Spleen (tissue), 11 donors: ENCODE measurements at regions not wholly inside any gene's neighbourhood (a gene's known extent, or its start where the extent isn't known, plus 50 kb on each side); places are given as distances from the start of the nearest gene placed in this dataset.

Experiments used
- DNase-seq: peaks from one replicate; pipeline ENCODE4 v3.0.0-alpha.2; 2020
- H3K27ac ChIP-seq, 8 donors: fragments of 200-600 bp; sonication (generic) in 7 of 8; 1 replicate in 4 of 8; 2 replicates in 4 of 8; pipeline versions ENCODE4 v1.5.0 to v1.8.0; 2016 to 2021; ENCODE audit warnings: inconsistent platforms in 4 of 8, mild to moderate bottlenecking in 4 of 8, moderate library complexity in 1 of 8
- H3K27me3 ChIP-seq, 7 donors: fragments of 200-600 bp; sonication (generic) in 6 of 7; replicated peaks in 1 of 7; 1 replicate in 4 of 7; 2 replicates in 3 of 7; pipeline versions ENCODE4 v1.5.0 to v1.8.0; 2016 to 2021; ENCODE audit warnings: inconsistent platforms in 3 of 7, mild to moderate bottlenecking in 1 of 7
- H3K36me3 ChIP-seq, 6 donors: fragments of 200-600 bp; sonication (generic) in 5 of 6; 1 replicate in 4 of 6; 2 replicates in 2 of 6; pipeline versions ENCODE4 v1.5.0 to v1.8.0; 2016 to 2021; ENCODE audit warnings: inconsistent platforms in 2 of 6
- H3K4me1 ChIP-seq, 6 donors: fragments of 200-600 bp; sonication (generic) in 5 of 6; 1 replicate in 3 of 6; 2 replicates in 3 of 6; pipeline versions ENCODE4 v1.5.0 to v1.8.0; 2016 to 2021; ENCODE audit warnings: inconsistent platforms in 3 of 6
- H3K4me3 ChIP-seq, 8 donors: fragments of 200-600 bp; sonication (generic) in 7 of 8; 1 replicate in 4 of 8; 2 replicates in 4 of 8; pipeline versions ENCODE4 v1.5.0 to v1.8.0; 2016 to 2021; ENCODE audit warnings: inconsistent platforms in 4 of 8, mild to moderate bottlenecking in 4 of 8, moderate library complexity in 2 of 8
- H3K9me3 ChIP-seq, 8 donors: fragments of 200-600 bp; sonication (generic) in 7 of 8; 1 replicate in 4 of 8; 2 replicates in 4 of 8; pipeline versions ENCODE4 v1.5.0 to v1.8.0; 2016 to 2021; ENCODE audit warnings: inconsistent platforms in 4 of 8
- POLR2A ChIP-seq, 3 donors: fragments of 450-650 bp; IDR thresholded peaks; one replicate each; pipeline ENCODE4 v1.5.1; 2017; ENCODE audit warnings: antibody characterized with exemption in 3 of 3, mild to moderate bottlenecking in 1 of 3
- POLR2AphosphoS5 ChIP-seq, 3 donors: sonication (generic); formaldehyde crosslinking; IDR thresholded peaks; one replicate each; pipeline ENCODE4 v1.5.1; 2017; ENCODE audit warnings: antibody characterized with exemption in 3 of 3
- WGBS, 5 donors: extraction: QIAGEN DNeasy Blood & Tissue Kit in 3 of 5; methylation state at CpG; one replicate each; pipeline versions ENCODE4 v1.1.5 to v1.1.7; 2013 to 2018; 5-methylcytosine and 5-hydroxymethylcytosine counted together
- intact Hi-C: fragments of 100-400 bp; cut with DNase I; formaldehyde crosslinking; loops from one replicate; pipeline ENCODE4 v1.15.0; 2023; ENCODE audit warnings: low total_unique reads
- TF ChIP-seq, protein P1 (sequence below), 11 experiments: fragments of 200-600 bp in 7 of 11; fragments of 450-650 bp in 4 of 11; sonication (generic) in 4 of 11; IDR thresholded peaks in 8 of 11; conservative IDR thresholded peaks in 3 of 11; 1 replicate in 7 of 11; 2 replicates in 4 of 11; pipeline versions ENCODE4 v1.4.0 to v1.8.0; 2016 to 2021; ENCODE audit warnings: antibody characterized with exemption in 11 of 11, inconsistent platforms in 4 of 11, mild to moderate bottlenecking in 1 of 11
- donor health status: healthy with polysubstance abuse.
- donor health status: DM: no; HTN: no; CAD: no; lungs with moderate emphysema.
- donor health status: DM: no; HTN: no; CAD: no.
- donor health status: Bipolar disorder and iron deficiency.
- donor health status: healthy.
- donor health status: DM: no; HTN: no; CAD: no.
- donor health status: DM: yes; HTN: yes; CAD: no.

DNA sequence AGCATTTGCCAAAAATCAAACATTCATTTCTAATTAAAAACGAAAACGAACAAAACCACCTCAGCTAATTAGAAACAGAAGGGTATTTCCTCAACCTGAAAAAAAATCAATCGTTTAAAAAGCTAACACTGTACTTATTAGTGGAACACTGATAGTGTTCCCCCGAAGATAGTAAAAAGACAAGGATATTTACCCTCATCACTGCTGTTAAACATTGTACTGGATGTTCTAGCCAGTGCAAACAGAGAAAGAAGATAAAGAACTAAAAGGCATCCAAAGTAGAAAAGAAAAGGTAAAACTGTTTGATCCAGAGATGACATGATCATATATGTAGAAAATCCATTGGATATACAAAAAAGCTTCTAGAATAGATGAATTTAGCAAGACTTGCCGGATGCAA, 508.3 kb downstream of the DMRTA1 start:
- no peak overlapping the region for H3K27ac ChIP-seq
- no peaks in the 10 kb centered on the region for H3K36me3 ChIP-seq
- H3K9me3 ChIP-seq = peaks cover 0 to 9% (median 0%) of the 10 kb centered on the region in 8 donors
- H3K4me1 ChIP-seq = no peaks in the 10 kb centered on the region
- no peaks in the 10 kb centered on the region for H3K27me3 ChIP-seq
- 79 to 88% (median 83%) methylated on average over 5 of the region's 5 CpGs for WGBS, 5 donors
- TF ChIP-seq POLR2AphosphoS5 (IDR thresholded peaks at IDR 0.05) = no peak
- TF ChIP-seq POLR2A (IDR thresholded peaks at IDR 0.05) = no peak
- TF ChIP-seq, protein P1, sequence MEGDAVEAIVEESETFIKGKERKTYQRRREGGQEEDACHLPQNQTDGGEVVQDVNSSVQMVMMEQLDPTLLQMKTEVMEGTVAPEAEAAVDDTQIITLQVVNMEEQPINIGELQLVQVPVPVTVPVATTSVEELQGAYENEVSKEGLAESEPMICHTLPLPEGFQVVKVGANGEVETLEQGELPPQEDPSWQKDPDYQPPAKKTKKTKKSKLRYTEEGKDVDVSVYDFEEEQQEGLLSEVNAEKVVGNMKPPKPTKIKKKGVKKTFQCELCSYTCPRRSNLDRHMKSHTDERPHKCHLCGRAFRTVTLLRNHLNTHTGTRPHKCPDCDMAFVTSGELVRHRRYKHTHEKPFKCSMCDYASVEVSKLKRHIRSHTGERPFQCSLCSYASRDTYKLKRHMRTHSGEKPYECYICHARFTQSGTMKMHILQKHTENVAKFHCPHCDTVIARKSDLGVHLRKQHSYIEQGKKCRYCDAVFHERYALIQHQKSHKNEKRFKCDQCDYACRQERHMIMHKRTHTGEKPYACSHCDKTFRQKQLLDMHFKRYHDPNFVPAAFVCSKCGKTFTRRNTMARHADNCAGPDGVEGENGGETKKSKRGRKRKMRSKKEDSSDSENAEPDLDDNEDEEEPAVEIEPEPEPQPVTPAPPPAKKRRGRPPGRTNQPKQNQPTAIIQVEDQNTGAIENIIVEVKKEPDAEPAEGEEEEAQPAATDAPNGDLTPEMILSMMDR (IDR thresholded peaks at IDR 0.05 in 8 of 11, conservative IDR thresholded peaks at IDR 0.05 in 3 of 11) = no peak
- intact Hi-C loops = no loop called here
- no peak overlapping the region for H3K4me3 ChIP-seq
- no peak for DNase-seq

DNA sequence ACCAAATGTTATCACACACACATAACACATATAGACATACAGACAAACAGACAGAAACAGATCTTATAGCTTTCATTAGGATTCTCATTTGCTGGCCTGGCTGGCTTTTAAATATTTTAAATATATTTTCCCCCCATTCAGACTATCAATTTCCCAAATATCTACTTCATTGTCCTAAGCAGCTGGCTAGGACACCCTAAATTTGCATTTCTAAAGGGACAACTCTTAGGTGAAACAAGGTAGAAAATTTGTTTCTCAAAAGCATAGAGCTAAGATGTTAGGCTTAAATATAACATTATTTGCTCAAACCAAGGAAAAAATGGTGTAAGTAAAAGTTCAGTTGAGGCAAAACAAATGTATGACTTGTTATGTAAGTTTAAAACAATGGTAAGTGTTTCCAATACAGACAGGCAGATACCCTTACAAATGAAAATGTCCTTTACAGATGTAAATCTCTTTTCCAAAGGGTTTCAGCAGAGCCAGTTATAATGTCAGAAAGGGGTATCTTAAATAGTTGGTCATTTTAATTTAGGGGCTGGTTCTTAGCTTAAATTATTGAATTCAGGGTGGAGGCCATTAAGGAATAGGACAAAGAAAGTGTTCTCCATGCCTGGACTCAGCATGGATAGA, 522.8 kb downstream of the DMRTA1 start:
- intact Hi-C loops = no loop called here
- Histone ChIP-seq H3K27ac (no peak overlapping the region), H3K4me1 (no peaks in the 10 kb centered on the region), H3K36me3 (no peaks in the 10 kb centered on the region), H3K9me3 (no peaks in the 10 kb centered on the region), H3K4me3 (no peak overlapping the region), H3K27me3 (no peaks in the 10 kb centered on the region)
- no peak for DNase-seq
- TF ChIP-seq POLR2A (IDR thresholded peaks at IDR 0.05) (no peak), POLR2AphosphoS5 (IDR thresholded peaks at IDR 0.05) (no peak)
- TF ChIP-seq, protein P1 (IDR thresholded peaks at IDR 0.05 in 8 of 11, conservative IDR thresholded peaks at IDR 0.05 in 3 of 11) = no peak

DNA sequence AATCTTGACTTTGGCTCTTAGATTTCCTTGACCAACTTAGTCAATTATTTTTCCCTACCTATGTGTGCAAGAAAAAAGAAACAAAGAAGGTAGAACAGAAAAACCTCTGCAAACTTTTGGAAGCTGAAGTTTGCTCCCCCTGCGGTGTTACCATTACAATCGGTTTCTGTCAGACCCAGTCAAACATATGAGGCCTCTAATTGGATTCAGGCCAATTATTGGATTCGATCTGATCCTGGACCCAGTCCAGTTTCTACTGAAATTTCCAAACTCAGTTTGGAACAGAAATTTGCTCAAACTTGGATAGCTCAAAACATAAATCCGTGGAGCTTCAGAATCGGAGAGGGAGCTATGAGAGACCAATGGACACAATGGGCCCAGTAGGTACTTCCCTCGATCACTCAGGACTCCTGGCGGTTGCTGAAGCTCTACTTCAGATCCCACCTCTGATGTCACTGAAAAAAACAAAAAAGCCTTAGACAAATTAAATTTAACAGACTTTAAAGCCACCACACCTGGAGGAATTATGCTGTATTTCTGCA, 523.9 kb downstream of the DMRTA1 start:
- Histone ChIP-seq H3K4me3 (no peak overlapping the region), H3K9me3 (no peaks in the 10 kb centered on the region), H3K36me3 (no peaks in the 10 kb centered on the region), H3K27ac (no peak overlapping the region), H3K27me3 (no peaks in the 10 kb centered on the region), H3K4me1 (no peaks in the 10 kb centered on the region)
- no peak for DNase-seq
- TF ChIP-seq POLR2AphosphoS5 (IDR thresholded peaks at IDR 0.05) = no peak
- TF ChIP-seq POLR2A (IDR thresholded peaks at IDR 0.05) = no peak
- TF ChIP-seq, protein P1 (IDR thresholded peaks at IDR 0.05 in 8 of 11, conservative IDR thresholded peaks at IDR 0.05 in 3 of 11) = no peak
- 78 to 87% (median 85%) methylated on average over 7 of the region's 7 CpGs for WGBS, 5 donors
- intact Hi-C loops = no loop called here

DNA sequence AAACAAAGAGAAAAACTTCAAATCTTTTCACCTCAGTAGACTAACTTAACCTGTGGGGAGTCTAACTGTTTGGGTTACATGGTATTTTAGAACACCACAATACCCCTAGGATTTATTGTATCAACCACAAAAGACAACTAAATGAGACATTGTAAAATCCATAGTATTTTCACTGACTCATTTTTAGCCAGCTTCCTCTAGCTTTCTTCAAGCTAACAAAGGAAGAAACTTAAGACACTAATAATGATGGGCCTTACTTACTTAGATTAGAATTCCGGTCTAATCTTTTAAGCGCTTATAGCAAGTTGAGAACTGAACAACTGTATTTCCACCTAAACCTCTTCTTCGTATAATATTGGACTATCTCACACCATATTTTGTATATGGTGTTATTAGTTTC, 529.3 kb downstream of the DMRTA1 start:
- no peaks in the 10 kb centered on the region for H3K4me1 ChIP-seq
- 89 to 98% (median 92%) methylated on average over 3 of the region's 3 CpGs for WGBS, 5 donors
- peaks cover 0 to 6% (median 0%) of the 10 kb centered on the region in 8 donors for H3K9me3 ChIP-seq
- H3K27me3 ChIP-seq = no peaks in the 10 kb centered on the region
- no peak overlapping the region for H3K4me3 ChIP-seq
- no peak for TF ChIP-seq POLR2AphosphoS5 (IDR thresholded peaks at IDR 0.05)
- TF ChIP-seq, protein P1 (IDR thresholded peaks at IDR 0.05 in 8 of 11, conservative IDR thresholded peaks at IDR 0.05 in 3 of 11) = no peak
- TF ChIP-seq POLR2A (IDR thresholded peaks at IDR 0.05) = no peak
- no peak overlapping the region for H3K27ac ChIP-seq
- intact Hi-C loops = no loop called here
- no peaks in the 10 kb centered on the region for H3K36me3 ChIP-seq
- no peak for DNase-seq
